Myocyte (in vitro differentiated cells): ENCODE measurements at regions not wholly inside any gene's neighbourhood (a gene's known extent, or its start where the extent isn't known, plus 50 kb on each side); places are given as distances from the start of the nearest gene placed in this dataset.
"Not testable (repeated sequence)": the region's sequence is repeated elsewhere in the genome, so short reads cannot be mapped to it uniquely, and the experiment has no call there.

Source experiments
- DNase-seq: peaks from one replicate; pipeline ENCODE4 v3.0.0-alpha.2; 2012; ENCODE audit warnings: low read depth

DNA sequence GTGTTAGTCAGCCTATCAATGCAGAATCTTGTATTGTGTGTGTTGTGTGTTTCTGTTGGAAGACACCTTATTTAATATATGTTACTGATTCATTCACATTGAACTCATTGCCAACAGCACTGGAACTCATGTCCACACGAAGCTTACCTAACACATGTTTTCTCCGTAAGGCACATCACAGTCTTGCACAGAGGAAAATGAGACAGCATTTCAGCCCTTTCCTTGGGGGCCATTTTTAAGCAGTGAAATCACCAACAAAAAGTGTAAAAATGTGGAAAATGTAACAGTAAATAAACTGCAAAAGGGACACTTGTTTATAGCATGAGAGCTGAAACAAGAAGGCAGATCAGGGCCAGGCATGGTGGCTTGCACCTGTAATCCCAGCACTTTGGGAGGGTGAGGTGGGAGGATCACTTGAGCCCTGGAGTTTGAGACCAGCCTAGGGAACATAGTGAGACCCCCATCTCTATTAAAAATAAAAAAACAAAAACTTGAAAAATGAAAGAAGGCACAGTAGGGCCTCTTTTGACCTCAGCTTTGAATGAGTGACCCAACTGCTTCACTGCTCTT, 306.0 kb downstream of the MYCN start:
- no peak for DNase-seq

DNA sequence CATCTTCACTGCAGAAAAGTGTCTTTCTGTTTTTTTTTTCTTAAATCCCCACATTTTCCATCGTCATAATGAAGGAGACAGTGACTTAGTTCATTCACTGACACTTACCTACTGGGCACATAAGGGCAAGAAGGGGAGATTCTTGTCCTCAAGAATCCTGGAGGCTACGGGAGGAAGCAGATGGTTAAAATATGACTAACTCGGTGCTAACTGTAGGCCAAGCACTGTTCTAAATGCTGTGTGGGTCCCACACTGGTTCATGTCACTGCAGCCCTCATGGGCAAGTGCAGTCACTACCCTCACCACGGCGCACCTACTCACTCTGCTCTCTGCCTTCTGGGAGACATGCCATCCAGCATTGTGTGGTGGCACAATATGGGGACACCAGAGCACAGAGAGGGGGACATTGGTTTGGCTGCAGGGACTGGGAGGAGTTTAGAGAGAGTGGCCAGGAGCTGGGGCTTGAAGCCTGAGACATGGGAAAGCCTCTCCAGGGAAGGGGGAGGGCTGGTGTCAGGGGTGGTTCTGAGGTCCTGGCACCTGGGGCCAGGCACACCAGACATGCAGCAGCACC, 305.2 kb downstream of the MYCN start:
- DNase-seq: no peak

DNA sequence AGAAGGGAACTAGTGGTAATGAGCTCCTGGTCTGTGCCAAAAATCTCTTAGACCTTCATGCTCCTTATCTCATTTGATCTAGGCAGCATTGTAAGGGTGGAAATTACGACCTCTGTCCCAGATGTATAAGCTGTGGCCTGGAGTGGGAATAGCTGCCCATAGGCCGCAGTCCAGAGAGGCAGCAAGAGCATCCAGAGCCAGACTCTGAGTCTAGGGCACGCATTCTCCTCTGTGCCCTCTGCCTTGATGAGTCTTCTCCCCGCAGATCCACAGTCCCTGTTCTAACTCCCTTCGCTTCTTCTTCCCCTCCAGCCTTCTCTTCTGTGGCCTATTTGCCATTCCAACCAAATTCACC, 304.6 kb downstream of the MYCN start:
- no peak for DNase-seq

DNA sequence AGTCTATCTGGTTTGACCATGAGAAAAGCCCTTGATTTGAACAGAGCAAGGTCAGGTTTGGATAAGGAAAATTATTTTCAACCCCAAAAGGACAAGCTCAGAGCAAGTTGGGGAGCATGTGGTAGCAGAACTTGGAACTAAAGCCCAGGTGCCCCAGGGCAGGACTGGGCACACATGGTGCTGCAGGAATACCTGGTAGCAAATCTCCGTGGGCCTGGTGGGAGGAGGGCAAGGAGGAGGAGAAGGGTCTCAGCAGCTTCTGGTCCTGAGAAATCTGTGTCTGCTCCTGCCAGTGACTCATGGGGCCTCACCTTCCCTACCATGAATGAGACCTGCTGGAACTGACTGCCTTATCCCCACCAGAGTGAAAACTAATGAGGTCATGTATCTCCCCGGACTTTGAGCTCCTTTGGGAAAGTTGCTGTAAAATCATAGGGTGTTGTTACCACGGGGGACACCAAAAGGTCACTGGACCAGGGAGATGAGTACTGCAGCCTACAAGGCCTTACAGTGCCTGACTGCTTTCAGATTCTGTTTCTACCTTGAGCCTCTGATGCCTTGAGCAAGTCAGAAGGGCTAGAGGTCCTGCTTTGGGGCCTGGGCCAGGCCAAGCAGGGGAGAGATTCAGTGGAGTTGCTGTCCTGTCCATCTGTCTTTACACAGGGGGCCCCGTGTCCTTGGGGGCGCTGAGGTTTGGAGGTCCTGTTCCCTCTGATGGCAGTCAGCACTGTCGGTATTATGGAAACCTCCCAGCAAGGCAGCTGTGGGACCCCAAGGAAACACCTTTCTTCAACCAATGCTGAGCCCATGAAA, 304.0 kb downstream of the MYCN start:
- no peak for DNase-seq

DNA sequence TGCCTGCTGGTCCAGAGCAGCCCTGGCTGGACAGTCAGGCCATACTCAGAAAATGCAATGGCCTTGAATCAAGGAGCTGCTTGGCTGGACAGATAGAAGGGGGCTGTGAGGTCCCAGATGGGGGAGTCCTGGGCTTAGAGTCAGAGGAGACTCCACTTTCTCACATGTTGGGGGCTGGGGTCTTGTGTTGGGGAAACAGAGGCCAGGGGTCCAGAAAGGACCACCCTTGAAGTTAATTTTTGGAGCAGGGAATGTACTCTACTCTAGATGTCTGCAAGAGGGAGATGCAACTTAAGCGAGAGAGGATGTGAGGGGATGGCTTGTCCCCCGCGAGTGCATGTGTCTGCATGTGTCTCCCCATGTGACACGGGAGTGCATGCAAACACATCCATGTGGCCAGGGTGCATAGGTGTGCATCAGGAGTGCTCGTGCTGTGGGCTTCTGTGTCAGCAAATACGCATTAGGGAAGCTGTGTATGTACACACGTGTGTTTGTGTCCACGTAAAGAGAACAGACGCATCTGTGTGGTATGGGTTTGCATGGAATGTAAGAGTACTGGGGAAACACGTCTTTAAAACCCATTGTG, 303.2 kb downstream of the MYCN start:
- DNase-seq: no peak

DNA sequence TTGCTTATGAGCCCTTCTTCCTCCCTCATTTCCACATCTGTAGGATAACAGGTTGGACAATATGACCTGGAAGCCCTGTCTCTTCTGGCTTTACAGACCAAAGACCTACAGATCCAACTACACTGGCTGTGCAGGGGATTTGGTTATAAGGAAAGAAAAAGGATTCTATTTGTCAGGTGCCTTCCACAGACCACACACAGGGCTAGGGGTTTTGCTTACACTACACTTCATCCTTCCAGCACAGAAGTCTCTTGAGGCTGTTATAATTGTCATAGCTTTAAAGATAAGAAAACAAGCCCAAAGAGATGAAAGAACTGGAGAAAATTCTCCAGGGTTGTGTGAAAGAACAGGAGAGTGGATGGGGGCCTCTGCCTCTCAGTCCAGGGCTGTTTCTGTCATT, 302.6 kb downstream of the MYCN start:
- DNase-seq: no peak

DNA sequence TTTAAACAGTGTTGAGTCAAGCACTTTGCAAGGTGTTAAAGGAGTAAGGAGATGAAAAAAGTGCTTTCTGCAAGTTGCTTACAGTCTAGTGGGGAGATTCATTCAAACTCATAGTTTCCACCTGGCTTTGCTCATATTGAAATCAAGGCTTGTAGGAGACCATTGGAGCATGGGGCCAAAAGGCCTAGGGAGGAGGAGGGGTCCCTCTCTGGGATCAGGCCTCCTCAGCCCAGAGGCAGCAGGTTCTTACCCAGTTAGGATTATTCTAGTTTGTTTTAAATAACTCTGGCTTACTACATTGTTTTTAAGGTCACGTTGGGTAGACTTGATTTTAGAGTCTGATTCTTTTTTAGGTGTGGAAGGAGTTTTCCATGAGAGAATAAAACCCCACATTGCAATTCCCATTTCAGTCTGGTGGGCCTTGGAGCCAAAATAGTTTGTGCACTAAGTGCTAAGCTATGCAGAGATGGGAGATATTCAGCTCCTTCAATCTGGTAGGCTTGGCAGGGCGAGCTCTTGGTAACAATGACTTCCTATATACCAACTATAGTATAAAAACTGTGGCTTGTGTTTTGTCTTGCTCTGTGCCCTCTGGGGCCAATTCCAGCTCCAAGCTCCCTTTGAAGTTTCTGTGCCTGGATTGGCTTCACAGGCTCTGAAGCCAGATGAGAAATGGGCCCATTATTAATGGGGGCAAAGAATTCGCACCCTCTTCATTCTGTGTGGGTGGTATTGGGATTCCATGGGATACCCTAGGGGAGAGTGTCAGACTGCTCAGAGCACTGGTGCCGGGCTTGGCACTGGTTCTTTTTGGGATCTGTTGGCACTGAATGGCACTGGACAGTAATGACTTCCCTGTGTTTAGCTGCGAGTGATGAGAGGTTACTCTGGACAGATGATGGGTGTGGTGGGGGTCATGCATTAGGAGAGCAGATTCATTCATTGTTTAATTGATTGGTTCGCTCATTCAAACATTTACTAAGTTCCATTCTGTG, 301.1 kb downstream of the MYCN start:
- no peak for DNase-seq

DNA sequence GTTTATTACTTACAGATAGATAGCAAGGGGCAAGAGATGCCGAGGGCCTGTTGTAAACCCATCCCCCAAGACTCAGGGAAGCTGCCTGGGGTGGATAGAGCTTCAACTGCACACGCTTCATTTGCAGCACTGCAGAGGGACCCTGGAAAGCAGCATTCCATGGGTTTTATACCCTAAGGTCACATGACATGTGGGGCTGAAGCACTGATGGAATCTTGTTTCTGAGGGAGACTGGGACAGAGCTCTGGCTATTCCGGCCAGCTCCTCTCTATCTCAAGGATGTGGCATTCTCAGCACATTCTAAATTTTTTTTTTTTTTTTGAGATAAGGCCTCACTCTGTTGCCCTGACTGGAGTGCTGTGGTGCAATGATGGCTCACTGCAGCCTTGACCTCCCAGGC, 300.1 kb downstream of the MYCN start:
- no peak for DNase-seq

DNA sequence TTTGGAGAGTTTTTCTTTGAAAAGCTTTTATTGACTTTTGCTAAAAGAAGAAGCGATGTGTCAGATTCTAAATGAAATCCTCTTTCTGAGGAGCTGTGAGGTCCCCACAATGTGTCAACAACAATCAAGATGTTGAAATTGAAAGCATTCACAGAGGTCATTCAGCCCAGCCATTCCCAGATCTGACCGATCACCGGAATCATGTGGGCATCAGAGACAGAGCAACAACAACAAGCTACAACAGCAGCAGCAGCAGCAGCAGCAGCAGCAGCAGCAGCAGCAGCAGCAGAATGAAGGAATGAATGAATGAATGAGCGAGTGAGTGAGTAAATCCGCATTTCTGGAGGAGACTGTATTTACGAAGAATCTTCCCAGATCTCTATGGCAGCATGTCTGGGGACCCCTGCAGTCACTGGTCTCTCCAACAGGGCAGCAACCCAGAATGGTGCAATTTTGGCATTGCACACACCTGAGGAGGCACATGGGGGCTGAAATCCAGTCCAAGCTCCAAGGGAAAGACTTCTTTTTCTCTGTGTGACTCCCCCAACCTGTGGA, 299.0 kb downstream of the MYCN start:
- DNase-seq: no peak

DNA sequence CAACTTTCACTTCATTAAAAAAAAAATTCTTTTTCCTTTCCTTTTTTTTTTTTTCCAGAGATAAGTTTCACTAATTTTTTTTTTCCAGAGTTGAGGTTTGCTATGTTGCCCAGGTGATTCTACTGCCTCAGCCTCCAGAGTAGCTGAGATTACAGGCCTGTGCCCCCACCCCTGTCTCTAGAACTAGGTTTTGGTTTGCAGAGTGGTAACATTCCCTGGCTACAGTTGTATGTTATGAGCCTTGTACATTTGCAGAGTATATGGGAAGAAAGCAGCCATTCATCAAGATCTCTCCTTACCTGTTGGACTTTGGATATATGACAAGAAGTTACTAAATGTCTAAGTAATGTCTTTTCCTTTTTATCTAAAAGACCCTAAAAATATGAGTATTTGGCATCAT, 298.4 kb downstream of the MYCN start:
- no peak for DNase-seq

DNA sequence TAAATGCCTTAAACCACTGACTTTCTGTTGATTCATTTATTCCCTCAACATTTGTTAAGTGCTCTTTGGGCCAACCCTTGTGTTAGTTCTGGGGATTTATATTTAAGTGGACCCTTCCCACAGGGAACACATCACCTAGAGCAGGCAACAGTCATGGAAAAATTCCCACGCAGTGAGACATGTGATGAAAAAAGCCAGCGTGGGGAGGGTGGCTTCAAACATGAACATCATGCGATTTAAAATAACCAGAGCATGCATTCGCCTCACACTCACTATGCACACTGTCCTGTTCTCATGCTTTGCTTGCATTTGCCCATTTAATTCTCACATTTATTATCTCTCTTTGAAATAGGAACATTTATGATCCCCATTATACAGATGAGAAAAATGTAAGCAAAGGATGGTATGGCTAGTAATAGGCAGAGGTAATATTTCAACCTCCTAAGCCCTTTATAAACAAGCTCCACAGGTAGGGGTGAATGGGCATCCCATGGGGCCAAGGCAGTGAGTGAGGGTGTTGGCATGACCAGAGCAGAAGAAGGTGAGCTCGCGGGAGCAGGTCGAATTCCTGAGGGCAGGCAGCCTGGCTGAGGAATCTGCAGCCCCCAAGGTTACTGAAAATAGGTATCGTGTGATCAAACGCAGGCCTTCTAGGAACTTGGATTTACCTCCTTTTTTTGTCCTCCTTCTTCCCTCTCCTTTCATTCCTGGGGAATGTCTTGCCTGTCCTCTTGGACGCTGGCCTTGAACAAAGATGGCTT, 297.8 kb downstream of the MYCN start:
- DNase-seq: no peak

DNA sequence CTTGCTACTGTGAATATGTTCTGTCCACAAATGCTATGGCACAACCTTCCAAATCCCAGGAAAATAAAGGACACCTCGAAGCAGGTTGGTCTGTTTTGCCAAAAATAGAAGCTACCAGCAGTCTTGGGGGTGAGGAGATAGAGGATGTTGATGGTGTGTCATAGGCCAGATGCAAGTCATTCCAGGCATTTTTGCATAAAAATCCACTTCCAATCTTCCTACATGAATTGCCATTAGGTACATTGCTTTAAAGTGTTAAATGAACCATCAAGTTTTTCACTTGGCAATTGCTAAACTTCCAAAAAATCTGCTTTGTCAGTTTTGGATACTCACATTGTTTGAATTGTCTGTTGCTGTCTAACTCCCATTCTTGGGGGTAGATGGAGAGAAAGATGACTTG, 295.4 kb downstream of the MYCN start:
- no peak for DNase-seq

DNA sequence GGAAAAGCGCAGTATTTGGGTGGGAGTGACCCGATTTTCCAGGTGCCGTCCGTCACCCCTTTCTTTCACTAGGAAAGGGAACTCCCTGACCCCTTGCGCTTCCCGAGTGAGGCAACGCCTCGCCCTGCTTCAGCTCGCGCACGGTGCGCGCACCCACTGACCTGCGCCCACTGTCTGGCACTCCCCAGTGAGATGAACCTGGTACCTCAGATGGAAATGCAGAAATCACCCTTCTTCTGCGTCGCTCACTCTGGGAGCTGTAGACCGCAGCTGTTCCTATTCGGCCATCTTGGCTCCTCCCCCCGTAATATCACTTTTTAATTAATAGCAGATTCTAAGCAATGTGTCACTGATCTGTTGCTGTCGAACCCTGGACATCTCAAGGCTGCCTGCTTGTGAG, 294.9 kb downstream of the MYCN start:
- DNase-seq: not testable (repeated sequence)

DNA sequence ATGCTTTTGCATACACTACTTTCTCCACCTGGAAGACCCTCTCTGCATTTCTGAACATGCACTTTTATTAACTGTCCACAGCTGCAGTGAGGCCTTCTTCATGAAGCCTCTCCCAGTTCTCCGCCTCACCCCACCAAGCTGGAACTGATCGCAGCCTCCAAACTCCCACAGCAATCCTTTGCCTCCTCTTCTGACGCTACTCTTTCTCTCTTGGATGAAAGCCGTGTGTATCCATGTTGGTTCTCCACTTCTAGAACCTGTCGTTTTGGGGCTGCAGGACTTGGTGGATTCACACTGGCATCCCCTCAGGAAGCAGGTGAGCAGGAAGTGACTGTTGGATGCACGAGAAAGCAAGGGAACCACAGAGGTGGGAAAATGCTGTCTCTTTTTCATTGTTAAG, 288.6 kb downstream of the MYCN start:
- no peak for DNase-seq

DNA sequence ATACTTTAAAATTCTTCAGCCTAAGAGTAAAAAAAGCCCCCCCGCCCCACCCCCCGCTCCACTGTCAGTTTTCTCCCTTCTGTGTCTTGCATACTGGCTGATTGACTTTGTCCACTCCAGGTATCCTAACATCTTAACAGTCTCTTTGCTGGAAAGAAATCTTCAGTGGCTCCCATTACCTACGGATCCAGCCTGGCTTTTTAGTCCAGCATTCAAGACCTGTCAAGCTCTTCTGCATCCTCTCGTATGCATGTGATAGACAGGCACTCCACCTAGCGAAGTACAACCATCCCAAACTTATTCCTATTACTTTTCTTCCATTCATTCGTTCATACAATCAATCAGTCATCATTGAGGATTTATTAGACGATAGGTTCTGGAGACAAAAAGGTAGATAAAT, 288.1 kb downstream of the MYCN start:
- DNase-seq: no peak

DNA sequence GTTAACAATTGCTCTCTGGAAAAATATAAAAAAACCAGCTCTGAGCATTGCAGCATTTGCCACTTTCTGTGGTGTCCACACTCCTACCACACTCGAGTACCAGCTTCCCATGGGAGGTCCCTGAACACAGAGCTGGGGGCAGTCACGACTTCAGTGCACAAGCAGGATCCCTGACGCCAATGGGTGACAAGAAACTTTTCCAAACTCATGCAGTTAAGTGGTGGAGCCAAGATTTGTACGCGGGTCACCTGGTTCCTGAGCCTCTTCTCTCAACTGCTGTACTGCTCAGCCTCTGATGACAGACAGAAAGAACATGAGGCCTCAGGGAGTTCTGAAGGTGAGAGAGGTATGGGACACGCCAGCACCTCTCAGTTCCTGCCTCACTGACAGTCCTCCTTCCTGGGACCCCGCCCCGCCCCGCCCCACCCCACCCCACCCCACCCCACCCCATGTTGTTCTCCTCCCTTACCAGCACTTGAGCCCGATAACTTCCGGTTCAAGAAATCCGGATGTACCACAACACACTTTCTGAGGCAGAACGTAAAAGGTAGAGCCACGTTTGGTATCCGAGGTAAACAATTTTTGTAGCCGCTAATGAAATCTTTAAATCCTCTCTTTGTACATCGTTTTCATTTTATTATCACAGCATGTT, 287.6 kb downstream of the MYCN start:
- DNase-seq: no peak

DNA sequence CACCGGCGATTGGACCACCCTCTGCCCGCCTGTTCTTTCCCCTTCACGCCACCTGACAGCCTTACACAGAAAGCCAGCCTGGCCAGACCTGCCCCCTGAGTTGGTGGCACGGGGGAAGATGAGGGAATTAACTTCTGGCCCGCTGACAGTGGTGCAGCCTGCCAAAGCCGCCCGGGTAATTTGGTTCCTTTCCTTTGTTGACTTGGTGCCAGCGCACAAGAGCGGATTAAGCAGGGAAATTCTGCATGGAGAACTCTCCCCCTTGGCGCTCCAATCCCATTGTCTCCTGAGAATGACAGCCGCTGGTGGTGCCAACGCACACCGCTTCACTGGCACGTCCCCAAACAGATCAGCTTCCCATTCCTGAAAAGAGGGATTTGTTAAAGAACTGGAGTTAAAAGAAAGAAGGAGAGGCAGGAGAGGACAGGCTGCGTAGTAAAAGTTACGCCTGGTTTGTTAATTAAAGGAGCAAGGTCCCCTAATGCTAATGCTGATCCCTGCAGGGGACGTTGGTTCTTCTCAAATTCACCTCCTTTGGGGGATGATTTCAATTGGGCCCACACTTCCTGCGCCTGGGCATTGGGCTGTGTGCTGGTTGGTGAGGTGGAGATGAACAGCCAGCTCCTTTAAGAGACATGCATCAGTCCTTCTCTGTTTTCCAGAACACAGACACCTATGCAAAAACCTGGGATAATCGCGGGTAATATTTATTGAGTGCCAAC, 286.8 kb downstream of the MYCN start:
- no peak for DNase-seq

DNA sequence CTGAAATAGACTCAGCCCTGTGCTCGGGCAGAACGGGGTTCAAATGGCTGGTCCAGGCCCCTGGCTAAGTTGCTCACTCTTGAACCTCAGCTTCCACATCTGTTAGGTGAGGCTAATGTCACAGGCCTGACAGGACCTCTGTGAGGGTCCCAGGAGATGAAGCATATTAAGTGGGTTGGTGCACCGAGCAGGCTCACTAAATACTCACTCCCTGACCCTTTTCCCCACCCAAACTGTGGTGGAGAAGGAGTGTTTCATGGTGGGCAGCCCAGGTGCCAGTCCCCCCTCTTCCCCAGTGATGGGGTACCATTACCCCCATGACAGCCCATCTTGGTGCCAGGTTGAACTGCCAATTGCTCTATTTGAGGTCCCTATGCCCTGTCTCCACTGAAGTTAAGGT, 286.0 kb downstream of the MYCN start:
- DNase-seq: no peak

DNA sequence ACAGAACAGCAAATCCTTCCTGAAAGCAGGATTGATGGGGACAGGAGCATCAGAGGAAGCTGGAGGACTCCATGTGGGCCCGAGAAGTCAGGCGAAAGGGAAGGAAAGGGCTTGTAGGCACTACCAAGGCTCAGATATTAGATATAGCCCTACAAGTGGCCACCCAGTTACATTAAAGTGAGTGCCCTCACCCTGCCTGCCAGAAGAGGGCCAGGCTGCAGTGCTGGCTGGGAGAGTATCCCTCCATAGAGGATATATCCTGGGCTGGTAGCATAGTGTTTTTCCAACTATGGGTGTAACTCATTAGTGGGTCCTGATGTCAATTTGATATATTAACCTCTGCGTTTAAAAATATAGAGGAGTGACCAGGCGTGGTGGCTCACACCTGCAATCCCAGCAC, 285.2 kb downstream of the MYCN start:
- DNase-seq: no peak
